ENCODE measurements at regions not wholly inside any gene's neighbourhood (a gene's known extent, or its start where the extent isn't known, plus 50 kb on each side); places are given as distances from the start of the nearest gene placed in this dataset.

- H3K27ac ChIP-seq: no peak overlapping the region
- no peak overlapping the region for H3K4me3 ChIP-seq
- H3K9me3 ChIP-seq: no peaks in the 10 kb centered on the region
- no peak for DNase-seq (ENCODE audit: low spot score in 2 of 2)
- TF ChIP-seq, protein P1, sequence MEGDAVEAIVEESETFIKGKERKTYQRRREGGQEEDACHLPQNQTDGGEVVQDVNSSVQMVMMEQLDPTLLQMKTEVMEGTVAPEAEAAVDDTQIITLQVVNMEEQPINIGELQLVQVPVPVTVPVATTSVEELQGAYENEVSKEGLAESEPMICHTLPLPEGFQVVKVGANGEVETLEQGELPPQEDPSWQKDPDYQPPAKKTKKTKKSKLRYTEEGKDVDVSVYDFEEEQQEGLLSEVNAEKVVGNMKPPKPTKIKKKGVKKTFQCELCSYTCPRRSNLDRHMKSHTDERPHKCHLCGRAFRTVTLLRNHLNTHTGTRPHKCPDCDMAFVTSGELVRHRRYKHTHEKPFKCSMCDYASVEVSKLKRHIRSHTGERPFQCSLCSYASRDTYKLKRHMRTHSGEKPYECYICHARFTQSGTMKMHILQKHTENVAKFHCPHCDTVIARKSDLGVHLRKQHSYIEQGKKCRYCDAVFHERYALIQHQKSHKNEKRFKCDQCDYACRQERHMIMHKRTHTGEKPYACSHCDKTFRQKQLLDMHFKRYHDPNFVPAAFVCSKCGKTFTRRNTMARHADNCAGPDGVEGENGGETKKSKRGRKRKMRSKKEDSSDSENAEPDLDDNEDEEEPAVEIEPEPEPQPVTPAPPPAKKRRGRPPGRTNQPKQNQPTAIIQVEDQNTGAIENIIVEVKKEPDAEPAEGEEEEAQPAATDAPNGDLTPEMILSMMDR (IDR thresholded peaks at IDR 0.05): no peak
- TF ChIP-seq POLR2A (IDR thresholded peaks at IDR 0.05) (no peak), EP300 (IDR thresholded peaks at IDR 0.05) (no peak)
- no peaks in the 10 kb centered on the region for H3K4me1 ChIP-seq
- H3K27me3 ChIP-seq: no peaks in the 10 kb centered on the region
- H3K36me3 ChIP-seq: no peaks in the 10 kb centered on the region
Measured at GRCh38 chr4:35182451-35182850, 1061.9 kb downstream of the ARAP2 start.

DNA sequence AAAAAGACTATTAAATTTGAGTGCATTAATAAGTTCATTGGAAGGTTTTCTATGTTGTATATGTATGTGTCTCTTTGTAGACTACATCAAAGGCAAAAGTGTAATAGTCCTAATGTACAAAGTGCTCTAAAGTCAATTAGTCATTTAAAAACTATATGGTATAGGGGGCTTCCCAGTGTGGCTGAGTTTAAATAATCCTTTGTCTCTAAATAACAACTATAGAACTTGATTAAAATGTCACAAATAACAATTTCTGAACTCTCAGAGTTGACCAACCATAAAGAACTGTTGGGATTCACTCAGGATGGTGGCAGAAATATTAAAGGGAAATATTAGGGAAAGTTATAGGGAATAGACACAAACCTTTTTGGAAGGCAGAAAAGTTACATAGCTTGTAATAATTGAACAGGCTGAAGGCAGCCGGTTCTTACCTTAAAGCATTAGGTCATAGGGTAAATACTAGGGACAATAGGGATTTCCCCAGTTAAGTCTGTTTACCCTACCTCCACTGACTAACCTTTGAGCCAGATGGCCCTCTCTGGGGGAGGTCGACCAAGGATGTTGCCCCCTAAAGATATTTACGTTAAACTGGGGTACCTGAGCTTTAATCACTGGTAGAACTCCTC is 1054.2 kb downstream of the ARAP2 start:
- H3K9me3 ChIP-seq: no peaks in the 10 kb centered on the region
- no peak overlapping the region for H3K4me3 ChIP-seq
- H3K36me3 ChIP-seq: no peaks in the 10 kb centered on the region
- no peaks in the 10 kb centered on the region for H3K27me3 ChIP-seq
- no peak for DNase-seq (ENCODE audit: low spot score in 2 of 2)
- TF ChIP-seq, protein P1 (IDR thresholded peaks at IDR 0.05): no peak
- TF ChIP-seq EP300 (IDR thresholded peaks at IDR 0.05) (no peak), POLR2A (IDR thresholded peaks at IDR 0.05) (no peak)
- WGBS, 2 donors: 41 to 50% methylated on average over 3 of the region's 3 CpGs
- no peaks in the 10 kb centered on the region for H3K4me1 ChIP-seq
- no peak overlapping the region for H3K27ac ChIP-seq

DNA sequence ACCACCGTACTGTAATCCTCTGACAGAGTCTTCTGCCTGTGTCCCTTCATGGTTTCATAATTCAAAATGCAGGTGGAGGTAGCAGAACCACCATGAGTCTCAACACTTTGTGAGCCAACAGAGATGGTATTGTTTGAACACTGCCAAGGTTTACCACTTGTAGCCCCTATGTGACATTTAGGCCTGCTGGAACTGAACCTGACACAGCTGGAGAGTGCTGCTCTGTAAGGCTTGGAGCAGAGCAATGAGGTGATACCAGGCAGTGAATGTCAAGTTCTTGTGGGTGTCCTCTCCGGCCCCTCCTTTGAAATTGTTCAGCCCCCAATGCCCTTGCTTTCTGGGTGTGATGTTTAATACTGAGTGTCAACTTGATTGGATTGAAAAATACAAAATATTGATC is 1042.9 kb downstream of the ARAP2 start:
- no peak for DNase-seq (ENCODE audit: low spot score in 2 of 2)
- Histone ChIP-seq H3K4me1 (no peaks in the 10 kb centered on the region), H3K27me3 (no peaks in the 10 kb centered on the region), H3K36me3 (no peaks in the 10 kb centered on the region), H3K9me3 (peaks cover 0 to 6% (median 0%) of the 10 kb centered on the region in 4 donors), H3K4me3 (no peak overlapping the region), H3K27ac (no peak overlapping the region)
- 98 to 100% methylated on average over 2 of the region's 2 CpGs for WGBS, 2 donors
- no peak for TF ChIP-seq EP300 (IDR thresholded peaks at IDR 0.05)
- no peak for TF ChIP-seq POLR2A (IDR thresholded peaks at IDR 0.05)
- TF ChIP-seq, protein P1 (IDR thresholded peaks at IDR 0.05): no peak

- Histone ChIP-seq H3K36me3 (no peaks in the 10 kb centered on the region), H3K27me3 (no peaks in the 10 kb centered on the region), H3K4me3 (no peak overlapping the region), H3K4me1 (no peaks in the 10 kb centered on the region), H3K9me3 (no peaks in the 10 kb centered on the region), H3K27ac (no peak overlapping the region)
- no peak for DNase-seq (ENCODE audit: low spot score in 2 of 2)
- TF ChIP-seq POLR2A (IDR thresholded peaks at IDR 0.05) (no peak), EP300 (IDR thresholded peaks at IDR 0.05) (no peak)
- TF ChIP-seq, protein P1 (IDR thresholded peaks at IDR 0.05): no peak
- 54 to 56% methylated on average over 4 of the region's 4 CpGs for WGBS, 2 donors
Measured at GRCh38 chr4:35216636-35217035, 1027.7 kb downstream of the ARAP2 start.

- Histone ChIP-seq H3K27me3 (no peaks in the 10 kb centered on the region), H3K4me3 (no peak overlapping the region), H3K9me3 (no peaks in the 10 kb centered on the region), H3K4me1 (no peaks in the 10 kb centered on the region), H3K27ac (no peak overlapping the region), H3K36me3 (no peaks in the 10 kb centered on the region)
- TF ChIP-seq EP300 (IDR thresholded peaks at IDR 0.05): no peak
- TF ChIP-seq POLR2A (IDR thresholded peaks at IDR 0.05): no peak
- TF ChIP-seq, protein P1 (IDR thresholded peaks at IDR 0.05): no peak
- 70 to 86% methylated on average over 1 of the region's 1 CpG for WGBS, 2 donors
- no peak for DNase-seq (ENCODE audit: low spot score in 2 of 2)
Measured at GRCh38 chr4:35217331-35217730, 1027.0 kb downstream of the ARAP2 start.
